DND-41 (cell line): ENCODE measurements at regions not wholly inside any gene's neighbourhood (a gene's known extent, or its start where the extent isn't known, plus 50 kb on each side); places are given as distances from the start of the nearest gene placed in this dataset.

ENCODE experiments used
- EZH2 ChIP-seq: IDR thresholded peaks from 3 replicates; pipeline ENCODE4 v1.6.1; 2012; ENCODE audit warnings: borderline replicate concordance, low read depth, mild to moderate bottlenecking, moderate library complexity, low read length, inconsistent platforms; ENCODE audit not compliant: severe bottlenecking
- TF ChIP-seq, protein P1 (sequence below): IDR thresholded peaks from 2 replicates; pipeline ENCODE4 v1.5.1; 2012; ENCODE audit warnings: borderline replicate concordance, low read length, moderate library complexity, mild to moderate bottlenecking; ENCODE audit not compliant: poor library complexity, severe bottlenecking; ENCODE audit errors: extremely low read depth

DNA sequence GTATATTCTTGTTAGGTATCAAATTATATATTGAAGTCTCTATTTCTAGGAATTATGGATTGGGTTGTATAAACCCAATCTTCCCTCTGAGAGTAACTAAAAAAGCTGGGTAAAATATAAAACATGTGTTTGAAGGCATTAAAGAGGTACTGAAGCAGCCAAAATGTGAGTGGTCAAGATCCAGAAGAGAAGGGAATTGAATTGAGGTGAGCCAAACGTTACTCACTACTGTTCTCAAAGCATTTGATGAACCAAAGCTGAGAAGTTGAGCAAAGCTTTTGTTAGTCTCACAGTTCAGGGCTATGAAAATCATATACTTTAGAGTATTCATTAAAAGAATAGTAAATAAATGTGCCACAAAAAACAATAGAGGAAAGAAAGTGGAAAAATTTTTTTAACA lies 365.8 kb downstream of the BCKDHB start:
- TF ChIP-seq, protein P1, sequence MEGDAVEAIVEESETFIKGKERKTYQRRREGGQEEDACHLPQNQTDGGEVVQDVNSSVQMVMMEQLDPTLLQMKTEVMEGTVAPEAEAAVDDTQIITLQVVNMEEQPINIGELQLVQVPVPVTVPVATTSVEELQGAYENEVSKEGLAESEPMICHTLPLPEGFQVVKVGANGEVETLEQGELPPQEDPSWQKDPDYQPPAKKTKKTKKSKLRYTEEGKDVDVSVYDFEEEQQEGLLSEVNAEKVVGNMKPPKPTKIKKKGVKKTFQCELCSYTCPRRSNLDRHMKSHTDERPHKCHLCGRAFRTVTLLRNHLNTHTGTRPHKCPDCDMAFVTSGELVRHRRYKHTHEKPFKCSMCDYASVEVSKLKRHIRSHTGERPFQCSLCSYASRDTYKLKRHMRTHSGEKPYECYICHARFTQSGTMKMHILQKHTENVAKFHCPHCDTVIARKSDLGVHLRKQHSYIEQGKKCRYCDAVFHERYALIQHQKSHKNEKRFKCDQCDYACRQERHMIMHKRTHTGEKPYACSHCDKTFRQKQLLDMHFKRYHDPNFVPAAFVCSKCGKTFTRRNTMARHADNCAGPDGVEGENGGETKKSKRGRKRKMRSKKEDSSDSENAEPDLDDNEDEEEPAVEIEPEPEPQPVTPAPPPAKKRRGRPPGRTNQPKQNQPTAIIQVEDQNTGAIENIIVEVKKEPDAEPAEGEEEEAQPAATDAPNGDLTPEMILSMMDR: no peak
- no peak for TF ChIP-seq EZH2
